RPMI8226 (cell line): ENCODE measurements at regions not wholly inside any gene's neighbourhood (a gene's known extent, or its start where the extent isn't known, plus 50 kb on each side); places are given as distances from the start of the nearest gene placed in this dataset.
A peak's percentile ranks its signal among the peaks of the same experiment; 100 is the strongest.
"Not testable (repeated sequence)": the region's sequence is repeated elsewhere in the genome, so short reads cannot be mapped to it uniquely, and the experiment has no call there.

Source experiments
- DNase-seq: peaks from one replicate; pipeline ENCODE4 v3.0.0-alpha.2; 2015

DNA sequence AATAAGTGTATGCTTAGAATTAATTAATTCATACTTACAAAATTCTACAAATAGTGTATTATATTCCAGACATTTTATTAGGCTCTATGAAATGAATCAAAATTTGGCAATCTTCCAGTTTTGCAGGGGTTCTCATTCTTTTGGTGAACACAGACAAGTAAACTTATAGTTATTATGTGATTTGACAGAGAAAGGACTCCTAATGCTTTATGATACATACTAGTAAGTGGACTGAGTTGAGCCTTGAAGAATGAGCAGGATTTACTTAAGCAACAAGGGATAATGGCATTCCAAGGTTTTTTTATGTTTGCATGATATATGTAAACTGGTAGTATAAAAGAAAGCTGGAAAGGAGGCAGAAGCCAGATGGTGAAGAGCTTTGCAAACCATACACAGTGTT lies 145.7 kb upstream of the FERD3L start:
- DNase-seq: no peak

- DNase-seq: no peak
Observed at GRCh38 chr7:19290066-19290465, 144.8 kb upstream of the FERD3L start.

DNA sequence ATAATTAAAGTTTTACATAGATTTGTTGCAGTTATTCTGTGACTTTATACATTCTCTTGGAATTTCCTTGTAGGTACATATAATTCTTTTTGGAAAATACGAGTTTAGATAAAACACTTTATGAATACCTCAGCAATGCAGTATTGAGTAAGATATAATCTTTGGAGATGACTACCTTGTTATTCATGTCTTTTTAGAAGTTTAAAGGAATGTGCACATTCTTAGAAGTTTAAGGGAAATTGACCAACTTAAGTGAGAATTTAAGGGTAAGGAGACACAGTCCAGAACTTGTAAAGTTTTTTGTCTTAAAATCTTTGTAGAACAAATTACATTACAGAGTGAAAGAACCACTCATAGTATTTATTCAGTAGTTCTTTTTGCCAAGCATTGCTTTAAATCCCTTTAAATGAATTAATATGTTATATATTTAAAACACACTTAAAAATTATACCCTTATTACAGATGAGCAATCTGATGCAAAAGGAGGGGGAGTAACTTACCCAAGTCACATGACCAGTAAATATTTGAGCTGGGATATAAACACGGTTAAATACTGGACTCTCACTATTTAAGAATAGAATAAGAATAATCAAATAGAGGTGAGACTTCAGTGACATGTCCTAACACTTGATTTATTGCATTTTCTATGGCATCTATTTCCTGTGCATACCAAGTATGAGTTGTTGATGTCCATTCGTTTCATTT lies 139.5 kb upstream of the FERD3L start:
- no peak for DNase-seq

DNA sequence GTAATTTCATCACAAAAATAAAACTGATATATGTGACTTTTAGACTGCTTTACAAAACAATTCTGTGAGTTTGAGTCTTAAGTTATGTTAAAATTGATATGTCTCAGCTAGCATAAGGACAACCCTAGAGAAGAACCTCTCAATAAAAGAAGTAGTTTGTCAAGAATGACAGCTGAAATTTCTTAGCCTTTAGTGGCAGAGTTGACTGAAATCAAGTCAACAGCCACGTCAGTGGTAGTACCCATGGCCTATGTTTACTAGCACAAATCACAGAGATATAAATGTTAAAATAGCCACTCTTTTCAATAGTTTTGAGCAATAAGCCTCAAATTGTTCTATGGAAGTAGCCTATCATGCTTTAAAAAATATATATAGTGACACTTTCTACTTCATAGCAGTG lies 138.9 kb upstream of the FERD3L start:
- no peak for DNase-seq

GRCh38 chr7:19275000-19275399 lies 129.8 kb upstream of the FERD3L start:
- peak; percentile 42 for DNase-seq

DNA sequence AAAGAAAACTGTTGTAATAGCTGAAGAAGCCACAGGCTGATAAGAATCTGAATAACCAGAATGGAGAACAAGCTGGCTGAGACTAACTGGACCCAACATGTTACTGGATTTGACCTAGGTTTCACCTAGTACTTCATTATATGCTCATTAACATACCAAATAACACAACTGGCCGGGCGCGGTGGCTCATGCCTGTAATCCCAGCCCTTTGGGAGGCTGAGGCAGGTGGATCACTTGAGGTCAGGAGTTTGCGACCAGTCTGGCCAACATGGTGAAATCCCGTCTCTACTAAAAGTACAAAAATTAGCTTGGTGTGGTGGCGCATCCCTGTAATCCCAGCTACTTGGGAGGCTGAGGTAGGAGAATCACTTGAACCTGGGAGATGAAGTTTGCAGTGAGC lies 127.1 kb upstream of the FERD3L start:
- not testable (repeated sequence) for DNase-seq

GRCh38 chr7:19269301-19269700 lies 124.1 kb upstream of the FERD3L start:
- DNase-seq: no peak

DNA sequence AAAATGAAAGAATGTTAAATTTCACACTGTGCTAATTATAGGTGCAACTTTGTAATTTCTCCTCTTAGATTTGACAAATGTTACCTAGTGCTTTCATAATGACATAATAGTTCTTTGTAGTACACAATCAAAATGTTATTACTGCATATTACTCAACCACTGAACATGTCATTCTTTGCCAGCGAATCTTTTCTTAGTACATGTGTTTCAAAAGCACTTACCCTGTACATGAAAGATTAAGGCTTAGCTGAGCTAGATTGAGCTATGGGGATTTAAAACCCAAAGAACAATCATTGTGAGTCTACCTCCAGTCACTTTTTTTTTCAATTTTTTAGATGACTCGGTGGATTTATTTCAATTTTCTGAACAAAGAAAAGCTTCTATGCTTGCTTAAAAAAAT lies 123.5 kb upstream of the FERD3L start:
- no peak for DNase-seq

DNA sequence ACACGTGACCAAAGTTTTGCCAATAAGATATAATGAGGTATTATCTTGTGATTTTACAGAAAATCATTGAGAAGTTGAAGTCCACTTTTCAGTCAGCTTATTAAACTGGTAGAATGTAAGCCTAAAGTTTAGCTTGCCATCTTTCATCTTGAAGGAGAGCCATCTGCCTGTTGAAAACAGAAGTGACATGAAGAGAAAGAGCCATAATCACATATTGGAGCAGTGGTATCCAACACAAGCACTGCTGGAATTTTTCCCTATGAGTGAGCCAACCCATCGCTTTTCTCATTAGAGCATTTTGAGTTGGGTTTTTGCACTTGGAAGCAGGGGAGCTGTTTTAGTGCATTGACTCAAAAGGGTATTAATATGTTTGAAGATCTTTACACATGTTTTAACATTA lies 117.6 kb upstream of the FERD3L start:
- no peak for DNase-seq

DNA sequence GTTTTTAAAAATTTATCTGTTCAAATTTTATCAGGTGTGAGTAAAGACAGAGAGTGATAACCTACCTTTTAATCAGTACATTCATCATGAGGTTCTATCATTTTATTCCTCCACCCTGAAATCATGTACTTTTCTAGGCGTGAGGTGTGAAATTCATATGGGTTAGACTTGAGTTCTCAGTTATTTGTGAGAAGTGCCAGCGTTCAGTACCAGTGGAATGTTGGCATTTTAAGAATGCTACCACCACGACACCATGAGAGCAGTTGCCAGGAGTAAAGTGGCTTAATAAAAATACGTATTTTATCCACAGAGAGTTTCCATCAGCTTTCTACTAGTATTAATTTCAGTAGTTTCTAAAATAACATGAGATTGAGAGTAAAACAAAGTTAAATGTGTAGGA lies 104.1 kb upstream of the FERD3L start:
- DNase-seq: no peak

- DNase-seq: no peak
Observed at GRCh38 chr7:19248681-19249080, 103.5 kb upstream of the FERD3L start.

GRCh38 chr7:19248115-19248514 lies 102.9 kb upstream of the FERD3L start:
- no peak for DNase-seq

GRCh38 chr7:19247017-19247416 lies 101.8 kb upstream of the FERD3L start:
- no peak for DNase-seq

- no peak for DNase-seq
Observed at GRCh38 chr7:19242246-19242645, 97.0 kb upstream of the FERD3L start.

DNA sequence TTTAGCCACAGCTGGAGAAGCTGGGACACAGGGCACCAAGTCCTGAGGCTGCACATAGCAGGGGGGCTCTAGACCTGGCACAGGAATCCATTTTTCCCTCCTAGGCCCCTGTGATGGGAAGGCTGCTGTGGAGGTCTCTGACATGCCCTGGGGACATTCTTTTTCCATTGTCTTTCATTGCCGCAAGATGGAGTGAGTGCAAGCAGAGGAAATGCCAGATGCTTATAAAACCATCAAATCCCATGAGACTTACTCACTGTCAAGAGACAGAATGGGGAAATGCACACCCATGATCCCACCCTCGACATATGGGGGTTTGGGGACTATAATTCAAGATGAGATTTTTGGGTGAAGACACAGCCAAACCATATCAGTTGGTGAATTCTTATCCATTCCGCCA lies 94.7 kb upstream of the FERD3L start:
- no peak for DNase-seq

DNA sequence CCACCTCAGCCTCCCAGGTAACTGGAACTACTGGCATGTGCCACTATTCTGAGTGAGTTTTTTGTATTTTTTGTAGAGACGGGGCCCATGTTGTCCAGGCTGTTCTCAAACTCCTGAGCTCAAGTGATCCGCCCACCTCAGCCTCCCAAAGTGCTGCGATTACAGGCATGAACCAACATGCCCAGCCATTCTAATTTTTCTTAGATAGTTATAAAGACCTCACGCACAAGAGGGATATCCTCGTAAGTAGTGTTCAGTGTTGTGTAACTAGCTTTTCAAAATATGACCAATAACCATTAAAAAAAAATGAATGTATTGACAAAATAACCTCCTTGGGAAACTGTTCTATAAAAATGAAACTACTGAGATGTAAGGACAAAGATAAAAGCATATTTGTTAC lies 90.5 kb upstream of the FERD3L start:
- no peak for DNase-seq

DNA sequence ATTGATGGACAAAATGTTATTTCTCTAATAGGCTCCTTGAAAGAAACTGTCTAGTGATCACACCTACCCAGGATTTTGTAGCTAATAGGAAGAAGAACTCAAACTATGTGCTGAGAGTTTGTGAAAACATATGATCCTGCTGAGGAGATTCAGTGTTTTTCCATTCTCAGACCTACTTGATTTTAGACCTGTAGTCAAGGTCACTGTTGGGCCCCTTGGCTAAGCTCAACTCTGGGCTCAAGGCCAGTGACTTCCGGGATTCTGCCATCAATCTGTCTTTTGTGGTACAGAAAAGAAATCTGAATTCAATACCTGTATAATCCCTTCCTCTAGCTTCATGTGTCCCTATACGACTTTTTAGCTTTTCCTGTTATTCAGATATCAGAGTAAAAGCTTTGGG lies 79.7 kb upstream of the FERD3L start:
- no peak for DNase-seq

DNA sequence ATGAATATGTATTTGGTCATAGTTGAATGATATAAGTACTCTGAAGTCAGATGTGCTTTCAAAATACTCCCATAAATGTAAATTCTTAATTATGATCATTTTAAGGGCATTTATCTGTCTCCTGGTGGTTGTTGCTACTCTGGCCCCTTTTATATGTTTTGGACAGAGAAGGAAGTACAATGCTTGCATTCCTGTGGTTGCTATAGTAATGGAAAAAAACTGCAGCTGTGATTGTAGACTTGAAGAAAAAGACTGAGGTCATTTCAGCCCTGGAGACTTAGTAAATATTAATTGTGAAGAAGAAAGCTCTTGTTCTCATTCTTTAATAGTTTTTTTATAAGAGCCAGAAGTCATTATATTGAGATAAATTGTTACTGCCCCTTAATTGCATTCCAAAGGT lies 70.2 kb upstream of the FERD3L start:
- peak; percentile 27 for DNase-seq

DNA sequence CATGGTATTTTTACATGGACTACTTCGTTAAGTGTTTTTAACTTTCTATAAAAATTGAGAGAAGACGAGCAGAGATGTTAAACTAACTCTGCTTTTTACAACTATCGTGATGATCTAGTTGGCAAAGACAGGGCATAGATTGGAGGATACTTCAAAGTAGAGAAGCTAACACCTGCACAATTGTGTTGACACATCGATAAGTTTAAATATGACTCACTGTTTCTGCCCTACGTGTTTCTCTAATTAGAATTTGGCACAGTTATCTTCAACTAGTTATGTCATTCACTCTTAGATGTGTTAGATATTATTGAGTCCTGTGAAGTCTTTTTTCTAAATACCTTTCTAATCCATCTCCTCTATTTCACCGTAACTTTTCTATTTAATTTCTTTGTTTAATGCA lies 68.5 kb upstream of the FERD3L start:
- DNase-seq: no peak

DNA sequence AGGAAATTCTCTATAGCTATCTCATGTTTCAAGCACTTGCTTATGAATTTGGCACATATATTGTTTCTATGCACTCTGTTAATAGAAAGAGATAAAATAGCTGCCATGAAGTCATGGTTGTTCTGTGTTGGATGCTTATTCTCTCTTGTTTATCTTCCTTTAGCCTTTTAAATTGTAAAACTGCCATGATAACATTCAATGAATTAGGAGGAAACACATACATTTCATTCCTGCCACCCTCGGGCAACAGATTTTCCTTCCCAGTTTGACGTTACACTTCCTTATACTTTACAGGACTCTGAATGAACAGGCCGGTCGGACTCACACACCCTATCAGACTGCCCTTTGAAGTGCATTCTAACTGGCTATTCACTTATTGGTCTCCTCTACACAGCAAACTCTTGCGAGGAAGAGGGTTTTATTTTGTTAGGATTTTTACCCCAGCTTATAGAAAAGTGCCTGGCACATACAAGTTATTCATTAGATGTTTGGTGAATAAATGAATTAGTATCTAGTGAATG lies 65.7 kb upstream of the FERD3L start:
- no peak for DNase-seq

DNA sequence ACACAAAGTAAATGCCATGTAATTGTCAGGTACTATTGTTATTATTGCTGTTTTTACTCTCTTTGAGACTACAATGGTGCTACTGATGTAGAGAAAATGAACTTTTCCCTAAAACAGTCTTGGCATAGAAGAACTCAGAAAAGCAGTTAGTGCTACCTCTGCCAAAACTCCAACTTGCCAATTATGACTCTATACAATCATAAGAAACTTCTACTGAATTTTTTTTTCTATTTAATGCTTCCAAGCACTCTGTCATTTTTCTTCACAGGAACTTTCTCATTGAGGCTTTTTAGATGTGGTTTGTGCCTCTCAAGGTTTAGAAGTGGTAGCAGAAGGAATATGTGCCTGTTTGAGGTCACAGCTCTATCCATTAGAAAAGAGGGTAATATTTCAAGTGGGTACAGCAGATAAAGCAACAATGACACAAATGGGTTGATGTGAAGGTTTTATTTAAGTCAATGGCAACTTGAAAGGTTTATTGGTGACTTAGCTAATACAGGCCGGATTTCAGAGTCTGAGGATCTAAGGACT lies 64.0 kb upstream of the FERD3L start:
- no peak for DNase-seq

DNA sequence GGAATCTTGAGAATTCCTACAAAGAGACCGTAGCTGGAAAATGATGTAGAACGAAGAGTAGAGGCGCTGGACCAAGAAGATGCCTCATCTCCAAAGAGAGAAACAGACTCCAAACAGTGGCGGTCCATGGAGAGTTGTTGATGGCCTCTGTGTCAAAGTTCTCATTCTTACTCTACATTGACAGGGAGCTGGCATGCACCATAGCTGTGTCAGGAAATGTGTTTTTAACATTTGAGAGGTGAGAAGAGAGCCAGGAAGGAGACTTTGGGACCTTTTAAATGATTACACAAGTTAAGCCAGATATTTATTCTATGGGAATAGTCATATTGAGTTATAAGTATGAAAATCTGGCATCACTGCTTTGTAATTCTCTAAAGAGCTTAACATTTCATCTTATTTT lies 61.5 kb upstream of the FERD3L start:
- no peak for DNase-seq

DNA sequence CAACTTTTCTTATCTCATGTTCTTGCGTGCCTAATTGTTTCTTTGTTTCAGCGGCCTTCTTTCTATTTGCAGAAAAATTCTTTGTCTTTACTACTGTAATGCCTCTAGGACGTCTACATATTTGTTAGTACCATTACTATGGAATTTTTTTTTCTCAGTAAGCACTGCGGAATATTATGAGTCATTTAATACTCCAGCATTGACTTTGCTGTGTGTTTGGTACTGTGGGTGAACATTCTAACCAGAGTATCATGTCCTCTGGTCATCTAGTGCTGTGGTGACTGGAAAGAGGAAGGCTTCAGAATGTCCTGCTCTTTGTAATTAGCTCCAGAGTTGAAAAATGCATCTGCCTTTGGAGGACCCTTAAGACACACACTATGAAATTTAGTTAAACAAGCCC lies 58.5 kb upstream of the FERD3L start:
- DNase-seq: no peak

GRCh38 chr7:19202599-19202998 lies 57.4 kb upstream of the FERD3L start:
- DNase-seq: no peak
